ENCODE measurements at regions not wholly inside any gene's neighbourhood (a gene's known extent, or its start where the extent isn't known, plus 50 kb on each side); places are given as distances from the start of the nearest gene placed in this dataset.
"Not testable (repeated sequence)": the region's sequence is repeated elsewhere in the genome, so short reads cannot be mapped to it uniquely, and the experiment has no call there.

DNA sequence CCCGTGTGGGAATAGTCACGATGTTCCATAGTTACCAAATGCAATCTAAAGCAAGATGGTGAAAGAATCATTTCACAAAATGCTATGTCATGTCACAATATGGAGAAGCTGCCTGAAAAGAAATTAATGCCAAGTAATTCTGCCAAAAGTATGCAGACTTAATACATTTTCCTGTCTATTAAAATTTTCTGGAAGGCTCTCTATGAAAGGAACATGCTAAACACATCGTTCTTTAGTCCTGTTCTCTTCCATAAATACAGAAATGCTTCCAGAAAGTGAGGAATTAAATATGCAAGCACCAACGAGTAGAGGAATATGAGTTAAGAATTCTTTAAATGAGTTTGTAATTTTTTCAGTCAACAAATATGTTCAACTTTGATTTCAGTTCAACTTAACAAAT is 266.8 kb upstream of the CRBN start:
- TF ChIP-seq CTCF (IDR thresholded peaks at IDR 0.05), result no peak
- ChIA-PET POLR2A (no interaction called here), CTCF (no interaction called here)
- Mint-ChIP-seq H3K27me3 (peaks cover 2% of the 10 kb centered on the region), H3K9me3 (peaks cover 4% of the 10 kb centered on the region), H3K27ac (no peak overlapping the region), H3K36me3 (ENCODE audit: low read depth) (no peaks in the 10 kb centered on the region), H3K4me1 (no peaks in the 10 kb centered on the region), H3K4me3 (no peak overlapping the region)
- no peak for ATAC-seq (ENCODE audit: low read depth)
- DNase-seq, result no peak
- intact Hi-C loops (cut with micrococcal nuclease), result no loop called here

- Mint-ChIP-seq H3K4me3 (no peak overlapping the region), H3K27ac (no peak overlapping the region), H3K9me3 (peaks cover 4% of the 10 kb centered on the region), H3K27me3 (peaks cover 2% of the 10 kb centered on the region), H3K36me3 (ENCODE audit: low read depth) (no peaks in the 10 kb centered on the region), H3K4me1 (no peaks in the 10 kb centered on the region)
- intact Hi-C loops (cut with micrococcal nuclease), result no loop called here
- POLR2A ChIA-PET, result no interaction called here
- DNase-seq (no peak), ATAC-seq (ENCODE audit: low read depth) (no peak)
- CTCF ChIA-PET, result no interaction called here
- no peak for TF ChIP-seq CTCF (IDR thresholded peaks at IDR 0.05)
Measured at GRCh38 chr3:3443482-3443881, 264.0 kb upstream of the CRBN start.

DNA sequence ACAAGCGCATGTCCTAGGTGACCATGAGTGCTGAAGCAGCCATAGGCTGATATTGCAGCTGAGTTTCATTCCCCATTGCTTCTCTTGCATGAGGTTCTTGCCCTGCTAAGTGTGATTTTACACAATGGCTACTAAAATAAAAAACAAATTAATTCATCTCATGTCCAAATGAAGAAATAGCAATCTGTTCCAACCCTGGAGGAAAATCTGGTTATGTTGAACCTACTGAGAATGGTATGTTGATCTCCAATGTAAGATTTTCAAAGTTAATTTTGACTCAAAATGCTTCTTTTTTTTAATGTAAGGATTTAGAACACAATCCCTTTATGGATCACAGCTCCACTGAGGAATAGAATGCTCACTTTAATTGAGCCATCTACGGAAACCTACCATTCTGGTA is 254.2 kb upstream of the CRBN start:
- CTCF ChIA-PET, result no interaction called here
- DNase-seq, result no peak
- H3K36me3 Mint-ChIP-seq (ENCODE audit: low read depth), result no peaks in the 10 kb centered on the region
- no peaks in the 10 kb centered on the region for H3K9me3 Mint-ChIP-seq
- no peaks in the 10 kb centered on the region for H3K27me3 Mint-ChIP-seq
- intact Hi-C loops (cut with micrococcal nuclease), result no loop called here
- no peak for ATAC-seq (ENCODE audit: low read depth)
- H3K4me1 Mint-ChIP-seq, result no peaks in the 10 kb centered on the region
- H3K27ac Mint-ChIP-seq, result no peak overlapping the region
- POLR2A ChIA-PET, result no interaction called here
- H3K4me3 Mint-ChIP-seq, result no peak overlapping the region
- no peak for TF ChIP-seq CTCF (IDR thresholded peaks at IDR 0.05)

- POLR2A ChIA-PET, result no interaction called here
- TF ChIP-seq CTCF (IDR thresholded peaks at IDR 0.05), result no peak
- ATAC-seq (ENCODE audit: low read depth) (no peak), DNase-seq (no peak)
- intact Hi-C loops (cut with micrococcal nuclease), result no loop called here
- Mint-ChIP-seq H3K4me3 (no peak overlapping the region), H3K36me3 (ENCODE audit: low read depth) (no peaks in the 10 kb centered on the region), H3K4me1 (no peaks in the 10 kb centered on the region), H3K9me3 (no peaks in the 10 kb centered on the region), H3K27me3 (no peaks in the 10 kb centered on the region), H3K27ac (no peak overlapping the region)
- CTCF ChIA-PET, result no interaction called here
Measured at GRCh38 chr3:3429841-3430240, 250.3 kb upstream of the CRBN start.

DNA sequence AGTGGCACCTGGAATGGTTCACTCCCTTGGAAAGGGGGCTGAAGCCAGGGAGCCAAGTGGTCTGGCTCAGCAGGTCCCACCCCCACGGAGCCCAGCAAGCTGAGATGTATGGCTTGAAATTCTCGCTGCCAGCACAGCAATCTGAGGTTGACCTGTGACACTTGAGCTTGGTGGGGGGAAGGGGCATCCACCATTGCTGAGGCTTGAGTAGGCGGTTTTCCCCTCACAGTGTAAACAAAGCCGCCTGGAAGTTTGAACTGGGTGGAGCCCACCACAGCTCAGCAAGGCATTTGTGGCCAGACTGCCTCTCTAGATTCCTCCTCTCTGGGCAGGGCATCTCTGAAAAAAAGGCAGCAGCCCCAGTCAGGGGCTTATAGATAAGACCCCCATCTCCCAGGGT is 228.2 kb upstream of the CRBN start:
- POLR2A ChIA-PET; H3K9me3 Mint-ChIP-seq; H3K36me3 Mint-ChIP-seq (ENCODE audit: low read depth); H3K4me3 Mint-ChIP-seq; H3K4me1 Mint-ChIP-seq; H3K27ac Mint-ChIP-seq; ATAC-seq (ENCODE audit: low read depth); H3K27me3 Mint-ChIP-seq; CTCF ChIA-PET; DNase-seq; intact Hi-C loops (cut with micrococcal nuclease): not testable (repeated sequence)

- Mint-ChIP-seq H3K4me3 (no peak overlapping the region), H3K4me1 (no peaks in the 10 kb centered on the region), H3K27ac (no peak overlapping the region), H3K27me3 (peaks cover 2% of the 10 kb centered on the region), H3K36me3 (ENCODE audit: low read depth) (no peaks in the 10 kb centered on the region), H3K9me3 (peaks cover 12% of the 10 kb centered on the region)
- DNase-seq, result no peak
- CTCF ChIA-PET, result no interaction called here
- no peak for TF ChIP-seq CTCF (IDR thresholded peaks at IDR 0.05)
- no peak for ATAC-seq (ENCODE audit: low read depth)
- intact Hi-C loops (cut with micrococcal nuclease), result no loop called here
- POLR2A ChIA-PET, result no interaction called here
Measured at GRCh38 chr3:3405131-3405530, 225.6 kb upstream of the CRBN start.
